ENCODE measurements at regions not wholly inside any gene's neighbourhood (a gene's known extent, or its start where the extent isn't known, plus 50 kb on each side); places are given as distances from the start of the nearest gene placed in this dataset.

DNA sequence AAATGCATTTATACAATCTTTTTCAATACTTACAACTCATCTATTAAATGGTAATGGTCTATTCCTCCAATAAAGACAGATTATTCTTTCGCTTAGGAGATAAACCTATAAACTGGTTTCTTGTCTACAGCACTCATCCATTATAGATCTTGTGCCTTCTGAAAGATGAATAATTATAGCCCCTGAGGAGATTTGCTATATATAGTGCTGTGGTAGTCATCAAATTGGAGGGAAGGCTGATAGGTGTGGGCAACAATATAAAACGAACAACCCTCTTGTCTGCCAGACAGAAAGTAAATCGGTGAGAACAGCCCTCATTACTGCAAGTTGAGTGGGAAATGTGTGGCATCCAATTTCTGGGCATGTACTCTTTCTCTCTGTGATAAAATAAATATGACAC is 292.5 kb upstream of the CNR1 start:
- TF ChIP-seq, protein P1, sequence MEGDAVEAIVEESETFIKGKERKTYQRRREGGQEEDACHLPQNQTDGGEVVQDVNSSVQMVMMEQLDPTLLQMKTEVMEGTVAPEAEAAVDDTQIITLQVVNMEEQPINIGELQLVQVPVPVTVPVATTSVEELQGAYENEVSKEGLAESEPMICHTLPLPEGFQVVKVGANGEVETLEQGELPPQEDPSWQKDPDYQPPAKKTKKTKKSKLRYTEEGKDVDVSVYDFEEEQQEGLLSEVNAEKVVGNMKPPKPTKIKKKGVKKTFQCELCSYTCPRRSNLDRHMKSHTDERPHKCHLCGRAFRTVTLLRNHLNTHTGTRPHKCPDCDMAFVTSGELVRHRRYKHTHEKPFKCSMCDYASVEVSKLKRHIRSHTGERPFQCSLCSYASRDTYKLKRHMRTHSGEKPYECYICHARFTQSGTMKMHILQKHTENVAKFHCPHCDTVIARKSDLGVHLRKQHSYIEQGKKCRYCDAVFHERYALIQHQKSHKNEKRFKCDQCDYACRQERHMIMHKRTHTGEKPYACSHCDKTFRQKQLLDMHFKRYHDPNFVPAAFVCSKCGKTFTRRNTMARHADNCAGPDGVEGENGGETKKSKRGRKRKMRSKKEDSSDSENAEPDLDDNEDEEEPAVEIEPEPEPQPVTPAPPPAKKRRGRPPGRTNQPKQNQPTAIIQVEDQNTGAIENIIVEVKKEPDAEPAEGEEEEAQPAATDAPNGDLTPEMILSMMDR (IDR thresholded peaks at IDR 0.05) = no peak
- TF ChIP-seq POLR2A (IDR thresholded peaks at IDR 0.05) (no peak), POLR2AphosphoS5 (IDR thresholded peaks at IDR 0.05) (no peak)
